Kidney (tissue), 13 donors: ENCODE measurements at regions not wholly inside any gene's neighbourhood (a gene's known extent, or its start where the extent isn't known, plus 50 kb on each side); places are given as distances from the start of the nearest gene placed in this dataset.

Source experiments
- DNase-seq, 5 donors: peaks; one replicate each; pipeline ENCODE4 v3.0.0-alpha.2; 2013 to 2020
- FAIRE-seq: peaks from 2 replicates; lab custom pipeline; 2012; peaks lifted over from hg19 to GRCh38; lab: Jason Lieb, UNC
- H3K27ac ChIP-seq, 2 donors: one replicate each; pipeline ENCODE4 v1.7.0; 2013; ENCODE audit warnings: low read depth in 2 of 2, low read length in 2 of 2, inconsistent platforms in 1 of 2
- H3K27me3 ChIP-seq: one replicate; pipeline ENCODE4 v1.7.1; 2013; ENCODE audit warnings: low read length, inconsistent platforms; ENCODE audit not compliant: control insufficient read depth, insufficient read depth
- H3K36me3 ChIP-seq, 3 donors: one replicate each; pipeline versions ENCODE4 v1.7.0 to v1.7.1; 2013; ENCODE audit warnings: low read length in 3 of 3, control low read depth in 1 of 3, inconsistent platforms in 1 of 3; ENCODE audit not compliant: insufficient read depth in 3 of 3, control insufficient read depth in 2 of 3
- H3K4me1 ChIP-seq, 3 donors: one replicate each; pipeline versions ENCODE4 v1.7.0 to v1.7.1; 2013; ENCODE audit warnings: low read length in 3 of 3, inconsistent platforms in 1 of 3, low read depth in 1 of 3; ENCODE audit not compliant: control insufficient read depth in 2 of 3, insufficient read depth in 2 of 3
- H3K4me3 ChIP-seq, 3 donors: one replicate each; pipeline versions ENCODE4 v1.7.0 to v1.8.1; 2013; ENCODE audit warnings: low read length in 3 of 3, control low read depth in 1 of 3, inconsistent platforms in 1 of 3
- H3K9ac ChIP-seq, 3 donors: one replicate each; pipeline versions ENCODE4 v1.7.0 to v1.7.1; 2013; ENCODE audit warnings: low read length in 3 of 3, control low read depth in 1 of 3, inconsistent platforms in 1 of 3
- H3K9me3 ChIP-seq, 3 donors: one replicate each; pipeline versions ENCODE4 v1.7.0 to v1.7.1; 2013; ENCODE audit warnings: low read length in 3 of 3, control low read depth in 1 of 3, inconsistent platforms in 1 of 3; ENCODE audit not compliant: control insufficient read depth in 2 of 3, insufficient read depth in 1 of 3
- intact Hi-C: fragments of 100-400 bp; cut with DNase I; formaldehyde crosslinking; loops from one replicate; pipeline ENCODE4 v1.11.1; 2022
- TF ChIP-seq, protein P1 (sequence below): IDR thresholded peaks from 3 replicates; pipeline ENCODE4 v1.5.1; 2012; ENCODE audit warnings: mild to moderate bottlenecking, moderate library complexity, borderline replicate concordance; ENCODE audit not compliant: insufficient read depth; ENCODE audit errors: extremely low read depth
- donor health status: control.
- donor health status: control.
- donor health status: control.
- donor health status: control.
- donor health status: control.
- donor health status: DM: yes; HTN: yes; CAD: no.
- donor health status: Normal renal cell carcinoma (clear cell type).

DNA sequence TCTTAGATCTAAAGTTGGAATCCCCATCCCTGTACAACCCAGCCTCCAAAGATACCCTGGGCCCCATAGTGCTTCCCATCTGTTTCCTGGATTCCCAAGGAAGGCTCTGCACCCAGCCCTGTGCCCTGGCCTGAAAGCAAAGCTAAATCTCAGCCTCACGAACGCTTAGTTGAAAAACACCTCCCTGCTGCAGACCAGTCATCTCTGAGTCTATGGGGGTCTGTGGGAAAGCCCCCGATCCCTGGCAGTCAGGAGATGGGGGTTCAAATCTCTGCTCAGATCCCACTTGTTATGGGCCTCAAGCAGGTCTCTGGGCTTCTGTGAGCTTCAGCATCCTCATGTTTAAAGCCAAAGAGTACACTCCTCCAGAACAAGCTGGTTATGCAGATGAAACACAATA is 210.5 kb upstream of the GRIK3 start:
- H3K27me3 ChIP-seq, result peaks cover 2% of the 10 kb centered on the region
- H3K4me3 ChIP-seq, result no peak overlapping the region
- TF ChIP-seq, protein P1, sequence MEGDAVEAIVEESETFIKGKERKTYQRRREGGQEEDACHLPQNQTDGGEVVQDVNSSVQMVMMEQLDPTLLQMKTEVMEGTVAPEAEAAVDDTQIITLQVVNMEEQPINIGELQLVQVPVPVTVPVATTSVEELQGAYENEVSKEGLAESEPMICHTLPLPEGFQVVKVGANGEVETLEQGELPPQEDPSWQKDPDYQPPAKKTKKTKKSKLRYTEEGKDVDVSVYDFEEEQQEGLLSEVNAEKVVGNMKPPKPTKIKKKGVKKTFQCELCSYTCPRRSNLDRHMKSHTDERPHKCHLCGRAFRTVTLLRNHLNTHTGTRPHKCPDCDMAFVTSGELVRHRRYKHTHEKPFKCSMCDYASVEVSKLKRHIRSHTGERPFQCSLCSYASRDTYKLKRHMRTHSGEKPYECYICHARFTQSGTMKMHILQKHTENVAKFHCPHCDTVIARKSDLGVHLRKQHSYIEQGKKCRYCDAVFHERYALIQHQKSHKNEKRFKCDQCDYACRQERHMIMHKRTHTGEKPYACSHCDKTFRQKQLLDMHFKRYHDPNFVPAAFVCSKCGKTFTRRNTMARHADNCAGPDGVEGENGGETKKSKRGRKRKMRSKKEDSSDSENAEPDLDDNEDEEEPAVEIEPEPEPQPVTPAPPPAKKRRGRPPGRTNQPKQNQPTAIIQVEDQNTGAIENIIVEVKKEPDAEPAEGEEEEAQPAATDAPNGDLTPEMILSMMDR, result no peak
- intact Hi-C loops, result no loop called here
- H3K9me3 ChIP-seq, result no peaks in the 10 kb centered on the region
- FAIRE-seq (no peak), DNase-seq (no peak)
- H3K9ac ChIP-seq, result no peak overlapping the region
- H3K4me1 ChIP-seq, result no peaks in the 10 kb centered on the region
- H3K27ac ChIP-seq, result no peak overlapping the region
- no peaks in the 10 kb centered on the region for H3K36me3 ChIP-seq

DNA sequence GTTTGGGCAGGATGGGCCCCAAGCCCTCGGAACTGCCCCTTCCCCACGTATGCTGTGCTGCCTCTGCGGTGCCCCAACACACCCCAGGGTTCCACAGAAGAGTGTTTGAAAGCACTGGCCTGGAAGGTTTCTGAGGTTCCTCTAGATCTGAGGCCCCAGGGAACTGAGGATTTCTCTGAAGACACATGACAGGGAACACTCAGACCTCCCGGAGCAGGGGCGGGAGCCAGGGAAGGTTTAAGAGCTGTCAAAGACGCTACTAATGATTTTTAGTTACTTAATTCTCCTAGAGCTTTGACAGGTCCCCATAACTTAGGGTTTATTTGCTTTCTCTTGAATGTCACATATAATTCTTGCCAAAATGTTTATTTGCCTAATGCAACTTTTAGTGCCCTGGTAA is 212.3 kb upstream of the GRIK3 start:
- H3K9ac ChIP-seq, result no peak overlapping the region
- H3K4me1 ChIP-seq, result no peaks in the 10 kb centered on the region
- H3K36me3 ChIP-seq, result no peaks in the 10 kb centered on the region
- no peak for FAIRE-seq
- DNase-seq, result no peak
- H3K27ac ChIP-seq, result no peak overlapping the region
- H3K27me3 ChIP-seq, result no peaks in the 10 kb centered on the region
- H3K4me3 ChIP-seq, result no peak overlapping the region
- TF ChIP-seq, protein P1, result no peak
- no peaks in the 10 kb centered on the region for H3K9me3 ChIP-seq
- intact Hi-C loops, result no loop called here

DNA sequence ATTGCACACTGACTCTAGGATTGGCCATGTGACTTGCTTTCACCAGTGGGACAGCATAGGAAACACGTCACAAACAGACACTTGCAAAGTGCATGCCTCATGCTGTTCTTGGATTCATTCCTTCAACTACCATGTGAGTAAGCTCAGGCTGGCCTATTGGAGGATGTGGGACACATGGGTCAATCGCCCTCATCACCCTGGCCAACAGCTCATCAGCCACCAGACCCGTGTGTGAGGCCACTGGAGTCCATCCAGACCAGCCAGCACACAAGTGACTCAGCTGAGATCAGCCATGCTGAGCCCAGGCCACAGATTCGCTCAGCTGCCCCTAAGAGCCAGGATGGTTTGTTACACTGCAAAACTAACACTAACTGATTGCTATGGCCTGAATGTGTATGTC is 216.1 kb upstream of the GRIK3 start:
- Histone ChIP-seq H3K4me3 (no peak overlapping the region), H3K4me1 (no peaks in the 10 kb centered on the region), H3K36me3 (no peaks in the 10 kb centered on the region), H3K27ac (no peak overlapping the region), H3K27me3 (no peaks in the 10 kb centered on the region), H3K9me3 (no peaks in the 10 kb centered on the region), H3K9ac (no peak overlapping the region)
- FAIRE-seq, result no peak
- no peak for DNase-seq
- TF ChIP-seq, protein P1, result no peak
- intact Hi-C loops, result no loop called here

DNA sequence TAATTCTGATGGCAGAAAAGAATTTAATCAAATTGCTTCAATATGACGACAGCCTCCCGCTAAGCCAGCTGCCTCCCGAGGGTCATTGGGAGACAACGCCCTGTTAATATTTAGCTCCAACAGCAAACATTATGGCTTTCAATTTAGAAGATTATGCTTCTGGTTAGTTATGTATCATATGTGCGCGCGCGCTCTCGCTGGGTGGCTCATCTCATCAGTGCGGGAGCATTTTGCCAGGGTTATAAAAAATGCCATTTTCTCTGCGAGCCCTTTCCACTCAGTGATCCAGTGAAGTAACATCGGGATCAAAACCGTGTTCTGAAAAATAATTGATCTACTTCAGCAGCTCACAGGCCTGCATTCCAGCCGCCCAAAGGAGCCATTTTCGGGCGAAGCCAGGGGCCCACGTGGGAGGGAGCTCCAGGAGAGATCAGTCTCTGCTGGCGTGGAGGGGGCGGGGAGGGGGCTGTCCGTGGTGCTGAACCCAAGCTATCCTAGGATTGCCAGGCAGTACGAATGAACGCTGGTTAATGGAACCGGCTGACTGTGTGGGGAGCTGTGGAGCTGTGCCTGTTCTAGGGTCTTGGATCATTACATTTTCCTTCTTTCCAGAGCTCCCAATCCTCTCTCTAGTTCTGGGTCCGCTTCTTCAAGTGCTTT is 219.1 kb upstream of the ZC3H12A start:
- TF ChIP-seq, protein P1, result no peak
- Histone ChIP-seq H3K27me3 (peaks cover 2% of the 10 kb centered on the region), H3K27ac (no peak overlapping the region), H3K4me3 (no peak overlapping the region), H3K9me3 (no peaks in the 10 kb centered on the region), H3K9ac (no peak overlapping the region), H3K36me3 (no peaks in the 10 kb centered on the region), H3K4me1 (no peaks in the 10 kb centered on the region)
- DNase-seq (peak in 4 of 5 donors; percentile 82 to 89 (median 83)), FAIRE-seq (no peak)
- intact Hi-C loops, result no loop called here
